Stimulated activated CD4-positive, alpha-beta T cell treated with anti-CD3 and anti-CD28 coated beads, TNF-alpha, amount 100 ng/mL, for 48 hours (primary cell): ENCODE measurements at regions not wholly inside any gene's neighbourhood (a gene's known extent, or its start where the extent isn't known, plus 50 kb on each side); places are given as distances from the start of the nearest gene placed in this dataset.

ENCODE experiments used
- DNase-seq, 3 donors: peaks; one replicate each; pipeline ENCODE4 v3.0.0-alpha.2; 2020; ENCODE audit warnings: low read depth in 3 of 3

GRCh38 chr20:52490711-52491430 is 299.3 kb upstream of the ZFP64 start:
- DNase-seq, result no peak

- no peak for DNase-seq
Measured at GRCh38 chr20:52484438-52484837, 292.9 kb upstream of the ZFP64 start.

- DNase-seq, result no peak
Measured at GRCh38 chr20:52483382-52483781, 291.8 kb upstream of the ZFP64 start.

GRCh38 chr20:52482044-52482443 is 290.5 kb upstream of the ZFP64 start:
- no peak for DNase-seq

GRCh38 chr20:52481443-52481842 is 289.9 kb upstream of the ZFP64 start:
- DNase-seq, result no peak

- no peak for DNase-seq
Measured at GRCh38 chr20:52476074-52476750, 284.6 kb upstream of the ZFP64 start.

GRCh38 chr20:52473186-52473585 is 281.6 kb upstream of the ZFP64 start:
- no peak for DNase-seq

GRCh38 chr20:52470561-52470960 is 279.0 kb upstream of the ZFP64 start:
- no peak for DNase-seq

GRCh38 chr20:52469128-52469527 is 277.5 kb upstream of the ZFP64 start:
- DNase-seq, result no peak

GRCh38 chr20:52465991-52466390 is 274.4 kb upstream of the ZFP64 start:
- no peak for DNase-seq

GRCh38 chr20:52461582-52461981 is 270.0 kb upstream of the ZFP64 start:
- DNase-seq, result no peak

GRCh38 chr20:52459150-52459549 is 267.6 kb upstream of the ZFP64 start:
- DNase-seq, result no peak

- no peak for DNase-seq
Measured at GRCh38 chr20:52457826-52458225, 266.2 kb upstream of the ZFP64 start.

- no peak for DNase-seq
Measured at GRCh38 chr20:52454660-52455059, 263.1 kb upstream of the ZFP64 start.

GRCh38 chr20:52448513-52449232 is 257.1 kb upstream of the ZFP64 start:
- DNase-seq, result no peak

GRCh38 chr20:52447225-52447551 is 255.6 kb upstream of the ZFP64 start:
- no peak for DNase-seq

- no peak for DNase-seq
Measured at GRCh38 chr20:52446421-52447224, 255.0 kb upstream of the ZFP64 start.

- DNase-seq, result no peak
Measured at GRCh38 chr20:52444455-52444854, 252.9 kb upstream of the ZFP64 start.

GRCh38 chr20:52443874-52444273 is 252.3 kb upstream of the ZFP64 start:
- no peak for DNase-seq

GRCh38 chr20:52441710-52442109 is 250.1 kb upstream of the ZFP64 start:
- DNase-seq, result no peak

- no peak for DNase-seq
Measured at GRCh38 chr20:52439375-52439774, 247.8 kb upstream of the ZFP64 start.

- no peak for DNase-seq
Measured at GRCh38 chr20:52438326-52438963, 246.9 kb upstream of the ZFP64 start.
